ENCODE measurements at regions not wholly inside any gene's neighbourhood (a gene's known extent, or its start where the extent isn't known, plus 50 kb on each side); places are given as distances from the start of the nearest gene placed in this dataset.

GRCh38 chr17:45729294-45729907 lies 54.7 kb upstream of the CRHR1 start:
- DNase-seq: no peak

- DNase-seq: no peak
These were observed 53.9 kb upstream of the CRHR1 start for GRCh38 chr17:45730192-45730591.

DNA sequence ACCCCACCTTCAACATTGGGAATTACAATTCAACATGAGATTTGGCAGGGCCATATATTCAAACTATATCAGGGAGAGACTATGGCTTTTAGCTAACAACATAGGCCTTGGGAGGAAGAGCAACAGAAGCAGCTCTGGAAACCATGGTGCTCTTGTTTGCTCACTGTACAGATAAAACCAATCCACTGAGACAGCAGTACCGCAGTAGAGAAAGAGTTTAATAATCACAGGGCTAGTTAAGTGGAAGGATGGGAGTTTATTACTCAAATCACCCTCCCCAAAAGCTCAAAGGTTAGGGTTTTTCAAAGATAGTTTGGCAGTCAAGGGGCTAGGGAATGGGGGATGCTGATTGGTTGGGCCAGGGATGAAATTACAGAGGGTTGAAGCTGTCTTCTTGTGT lies 52.7 kb upstream of the CRHR1 start:
- DNase-seq: no peak

GRCh38 chr17:45732926-45733505 lies 51.1 kb upstream of the CRHR1 start:
- no peak for DNase-seq

GRCh38 chr17:45733781-45734180 lies 50.3 kb upstream of the CRHR1 start:
- DNase-seq: no peak

All from SHP77 treated with DMSO at 0.1 percent for 48 hours (cell line).